PC-9 (cell line): ENCODE measurements at regions not wholly inside any gene's neighbourhood (a gene's known extent, or its start where the extent isn't known, plus 50 kb on each side); places are given as distances from the start of the nearest gene placed in this dataset.

Source experiments
- BruUV-seq: library from RNA; stranded (reverse); fragments of 400-500 nt; replicated peaks from 2 replicates; lab custom pipeline; 2021; lab: Mats Ljungman, UMichigan
- CTCF ChIA-PET: fragments of 300-600 bp; sonication (Branson Sonifier 250); formaldehyde crosslinking; loops from one replicate; lab custom pipeline; 2022; ENCODE audit warnings: antibody characterized with exemption; lab: Charles Lee
- POLR2A ChIA-PET: fragments of 300-600 bp; sonication (Branson Sonifier 250); formaldehyde crosslinking; loops from one replicate; lab custom pipeline; 2022; ENCODE audit warnings: antibody characterized with exemption; ENCODE audit not compliant: unreplicated experiment; lab: Charles Lee
- DNase-seq, 2 experiments: peaks; one replicate each; pipeline versions ENCODE4 v3.0.0 to v3.0.0-alpha.2; 2015 to 2022; ENCODE audit warnings: mixed read lengths in 1 of 2
- H2AFZ ChIP-seq: fragments of 200-600 bp; sonication (generic); 2 replicates; pipeline ENCODE4 v1.8.1; 2017; ENCODE audit warnings: antibody characterized with exemption
- H3F3A ChIP-seq: fragments of 200-600 bp; sonication (generic); 2 replicates; pipeline ENCODE4 v1.8.1; 2017; ENCODE audit warnings: antibody characterized with exemption, mild to moderate bottlenecking, low read depth; ENCODE audit not compliant: insufficient read depth
- H3K27ac ChIP-seq: fragments of 200-600 bp; sonication (generic); 2 replicates; pipeline ENCODE4 v1.6.1; 2016; ENCODE audit warnings: mixed run types
- H3K27me3 ChIP-seq: fragments of 200-600 bp; sonication (generic); 2 replicates; pipeline ENCODE4 v1.6.1; 2016; ENCODE audit warnings: low read depth, mixed run types; ENCODE audit not compliant: insufficient read depth
- H3K36me3 ChIP-seq: fragments of 200-600 bp; sonication (generic); 2 replicates; pipeline ENCODE4 v1.6.1; 2016; ENCODE audit warnings: low read depth, mixed run types
- H3K4me1 ChIP-seq: fragments of 200-600 bp; sonication (generic); replicated peaks from 2 replicates; pipeline ENCODE4 v1.6.1; 2016; ENCODE audit warnings: mixed run types; ENCODE audit not compliant: insufficient read depth
- H3K4me2 ChIP-seq: fragments of 200-600 bp; sonication (generic); 2 replicates; pipeline ENCODE4 v1.6.1; 2017; ENCODE audit warnings: mixed run types
- H3K4me3 ChIP-seq: fragments of 200-600 bp; sonication (generic); 2 replicates; pipeline ENCODE4 v1.6.1; 2016; ENCODE audit warnings: mixed run types
- H3K79me2 ChIP-seq: fragments of 200-600 bp; sonication (generic); 2 replicates; pipeline ENCODE4 v1.6.1; 2017; ENCODE audit warnings: low read depth, mixed run types
- H3K9me2 ChIP-seq: fragments of 200-600 bp; sonication (generic); 2 replicates; pipeline ENCODE4 v1.8.1; 2017; ENCODE audit warnings: mild to moderate bottlenecking; ENCODE audit not compliant: insufficient read depth
- H3K9me3 ChIP-seq: fragments of 200-600 bp; sonication (generic); 2 replicates; pipeline ENCODE4 v1.8.1; 2016; ENCODE audit warnings: low read depth; ENCODE audit not compliant: insufficient read depth
- H4K20me1 ChIP-seq: fragments of 200-600 bp; sonication (generic); 2 replicates; pipeline ENCODE4 v1.8.1; 2017; ENCODE audit not compliant: insufficient read depth
- CTCF ChIP-seq: fragments of 200-600 bp; sonication (generic); conservative IDR thresholded peaks from 2 replicates; pipeline ENCODE4 v1.6.1; 2017; ENCODE audit warnings: mixed run types, antibody characterized with exemption, mild to moderate bottlenecking, moderate library complexity
- EZH2 ChIP-seq: fragments of 200-600 bp; sonication (generic); IDR thresholded peaks from 2 replicates; pipeline ENCODE4 v1.8.0; 2017; ENCODE audit warnings: antibody characterized with exemption, low read depth
- intact Hi-C: fragments of 100-400 bp; cut with micrococcal nuclease; formaldehyde crosslinking; loops from one replicate; pipeline ENCODE4 v1.10.0; 2022; ENCODE audit not compliant: unreplicated experiment

DNA sequence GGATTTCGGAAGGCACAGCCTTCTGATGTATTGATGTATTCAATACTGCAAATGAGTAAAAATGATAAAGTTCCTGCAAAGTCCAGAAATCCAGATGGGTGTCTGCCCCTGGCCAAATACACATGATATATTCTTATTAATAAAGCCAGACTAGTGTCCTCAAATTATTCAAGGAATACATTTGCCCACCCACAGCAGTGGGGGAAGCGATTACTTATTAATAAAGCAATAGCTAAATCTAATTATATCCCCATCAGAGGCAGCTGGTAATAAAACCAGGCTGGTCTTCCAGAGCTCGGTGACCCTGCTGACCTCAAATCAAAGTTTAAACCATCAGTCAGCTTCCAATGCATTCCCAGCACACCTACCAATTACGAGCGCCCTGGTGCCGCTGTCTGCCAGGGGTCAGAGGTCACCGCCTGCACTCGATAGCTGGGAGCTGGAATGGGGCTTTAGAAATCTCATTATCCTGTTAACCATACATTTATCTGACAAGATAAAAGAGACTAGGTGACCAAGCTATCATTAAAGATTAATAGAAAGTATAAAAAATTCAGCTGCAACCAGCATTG lies 330.3 kb downstream of the UACA start:
- Histone ChIP-seq H3K4me1 (peaks cover 64% of the 10 kb centered on the region), H3K9me3 (0 out of 2 replicates have a peak, but pooled peaks cover 5% of the 10 kb centered on the region), H3K9me2 (no peaks in the 10 kb centered on the region), H4K20me1 (no peaks in the 10 kb centered on the region), H3F3A (peaks cover 35% of the 10 kb centered on the region), H3K79me2 (no peaks in the 10 kb centered on the region), H3K4me3 (no peak overlapping the region), H3K27me3 (no peaks in the 10 kb centered on the region), H3K36me3 (no peaks in the 10 kb centered on the region), H2AFZ (no peak overlapping the region), H3K27ac (no peak overlapping the region), H3K4me2 (no peak overlapping the region)
- DNase-seq: no peak
- TF ChIP-seq CTCF (no peak), EZH2 (no peak)
- ChIA-PET POLR2A (no interaction called here), CTCF (no interaction called here)
- intact Hi-C loops: loop anchor here (5.0 kb wide), 1 partner anchor 111 kb away; no protein-coding TSS in a partner anchor
- BruUV-seq: no TSS peak

GRCh38 chr15:70431854-70432253 lies 331.5 kb downstream of the UACA start:
- POLR2A ChIA-PET: no interaction called here
- BruUV-seq: no TSS peak
- no peaks in the 10 kb centered on the region for H3K36me3 ChIP-seq
- H3F3A ChIP-seq: peaks cover 38% of the 10 kb centered on the region
- H3K27me3 ChIP-seq: no peaks in the 10 kb centered on the region
- no peak overlapping the region for H2AFZ ChIP-seq
- H3K4me1 ChIP-seq: peaks cover 64% of the 10 kb centered on the region
- TF ChIP-seq EZH2 (no peak), CTCF (no peak)
- H4K20me1 ChIP-seq: no peaks in the 10 kb centered on the region
- 0 out of 2 replicates have a peak, but pooled peaks cover 5% of the 10 kb centered on the region for H3K9me3 ChIP-seq
- no peaks in the 10 kb centered on the region for H3K9me2 ChIP-seq
- no peak overlapping the region for H3K4me3 ChIP-seq
- no peak overlapping the region for H3K27ac ChIP-seq
- CTCF ChIA-PET: no interaction called here
- DNase-seq: no peak
- H3K4me2 ChIP-seq: no peak overlapping the region
- no peaks in the 10 kb centered on the region for H3K79me2 ChIP-seq
- intact Hi-C loops: loop anchor here (5.0 kb wide), 1 partner anchor 110 kb away; no protein-coding TSS in a partner anchor

DNA sequence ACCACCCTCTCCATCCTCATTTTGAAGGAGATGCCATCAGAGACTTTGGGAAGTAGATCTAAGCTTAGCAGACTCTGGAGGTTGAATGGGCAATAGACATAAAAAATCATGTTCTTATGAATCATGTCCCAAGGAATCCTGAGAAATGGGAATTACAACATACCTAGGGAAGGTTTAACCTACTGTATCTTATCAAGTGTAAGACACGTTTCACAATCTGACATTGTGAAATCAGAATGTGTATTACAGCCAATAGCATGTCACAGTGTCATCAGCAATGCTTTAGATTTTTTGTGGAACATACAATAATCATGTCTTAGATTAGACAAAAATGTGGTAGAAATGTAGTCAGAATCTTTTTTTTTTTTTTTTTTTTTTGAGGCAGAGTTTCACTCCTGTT lies 332.4 kb upstream of the TLE3 start:
- H3K79me2 ChIP-seq: no peaks in the 10 kb centered on the region
- no peaks in the 10 kb centered on the region for H4K20me1 ChIP-seq
- no TSS peak for BruUV-seq
- H3F3A ChIP-seq: peaks cover 51% of the 10 kb centered on the region
- H3K9me2 ChIP-seq: no peaks in the 10 kb centered on the region
- H3K4me1 ChIP-seq: peaks cover 62% of the 10 kb centered on the region
- no peaks in the 10 kb centered on the region for H3K36me3 ChIP-seq
- ChIA-PET POLR2A (interaction anchor here (0.6 kb wide), 1 partner anchor 889 kb away, joined by 3 read pairs; no protein-coding TSS in a partner anchor), CTCF (no interaction called here)
- intact Hi-C loops: loop anchor here (5.0 kb wide), 1 partner anchor 108 kb away; no protein-coding TSS in a partner anchor
- no peaks in the 10 kb centered on the region for H3K27me3 ChIP-seq
- H2AFZ ChIP-seq: no peak overlapping the region
- DNase-seq: peak in 1 of 2 experiments; percentile 95
- H3K9me3 ChIP-seq: 0 out of 2 replicates have a peak, but pooled peaks cover 5% of the 10 kb centered on the region
- 0 out of 2 replicates have a peak overlapping the region, but pooled peaks have one; percentile 14 for H3K4me2 ChIP-seq
- peak overlapping the region; percentile 54 for H3K27ac ChIP-seq
- no peak overlapping the region for H3K4me3 ChIP-seq
- TF ChIP-seq CTCF (no peak), EZH2 (no peak)
